SW 1271 (cell line): ENCODE measurements at regions not wholly inside any gene's neighbourhood (a gene's known extent, or its start where the extent isn't known, plus 50 kb on each side); places are given as distances from the start of the nearest gene placed in this dataset.
A peak's percentile ranks its signal among the peaks of the same experiment; 100 is the strongest.
"Not testable (repeated sequence)": the region's sequence is repeated elsewhere in the genome, so short reads cannot be mapped to it uniquely, and the experiment has no call there.

Experiments used
- DNase-seq, 2 experiments: peaks; one replicate each; lab custom pipeline; 2025; lab: John Stamatoyannopoulos, UW

GRCh38 chr10:29794776-29795611 lies 160.2 kb upstream of the SVIL start:
- DNase-seq: no peak

- no peak for DNase-seq
Measured at GRCh38 chr10:29791773-29792172, 157.0 kb upstream of the SVIL start.

- DNase-seq: no peak
Measured at GRCh38 chr10:29790207-29790606, 155.4 kb upstream of the SVIL start.

GRCh38 chr10:29788113-29788512 lies 153.3 kb upstream of the SVIL start:
- no peak for DNase-seq

- DNase-seq: no peak
Measured at GRCh38 chr10:29785701-29786100, 150.9 kb upstream of the SVIL start.

GRCh38 chr10:29784175-29784773 lies 149.5 kb upstream of the SVIL start:
- DNase-seq: peak; percentile 97 to 100

GRCh38 chr10:29783201-29783947 lies 148.6 kb upstream of the SVIL start:
- peak in 1 of 2 experiments; percentile 30 for DNase-seq

- no peak for DNase-seq
Measured at GRCh38 chr10:29780639-29781038, 145.9 kb upstream of the SVIL start.

- DNase-seq: no peak
Measured at GRCh38 chr10:29780096-29780495, 145.3 kb upstream of the SVIL start.

- DNase-seq: no peak
Measured at GRCh38 chr10:29776246-29776645, 141.5 kb upstream of the SVIL start.

GRCh38 chr10:29774475-29774874 lies 139.7 kb upstream of the SVIL start:
- no peak for DNase-seq

GRCh38 chr10:29773675-29774091 lies 138.9 kb upstream of the SVIL start:
- DNase-seq: no peak

GRCh38 chr10:29772403-29772802 lies 137.6 kb upstream of the SVIL start:
- no peak for DNase-seq

- DNase-seq: no peak
Measured at GRCh38 chr10:29771376-29771775, 136.6 kb upstream of the SVIL start.

GRCh38 chr10:29769277-29769676 lies 134.5 kb upstream of the SVIL start:
- not testable (repeated sequence) for DNase-seq

GRCh38 chr10:29767968-29768367 lies 133.2 kb upstream of the SVIL start:
- no peak for DNase-seq

GRCh38 chr10:29766753-29767152 lies 132.0 kb upstream of the SVIL start:
- no peak for DNase-seq

- no peak for DNase-seq
Measured at GRCh38 chr10:29765330-29765729, 130.6 kb upstream of the SVIL start.

GRCh38 chr10:29763396-29763795 lies 128.6 kb upstream of the SVIL start:
- no peak for DNase-seq

- peak in 1 of 2 experiments; percentile 27 for DNase-seq
Measured at GRCh38 chr10:29761916-29762315, 127.1 kb upstream of the SVIL start.

GRCh38 chr10:29760138-29760900 lies 125.5 kb upstream of the SVIL start:
- DNase-seq: no peak
